Heart left ventricle (tissue), 13 donors: ENCODE measurements at regions not wholly inside any gene's neighbourhood (a gene's known extent, or its start where the extent isn't known, plus 50 kb on each side); places are given as distances from the start of the nearest gene placed in this dataset.

Source experiments
- CTCF ChIP-seq, 12 donors: fragments of 200-600 bp; sonication (generic) in 4 of 12; IDR thresholded peaks; one replicate each; pipeline versions ENCODE4 v1.5.0 to v1.8.0; 2018 to 2022; ENCODE audit warnings: antibody characterized with exemption in 12 of 12, mild to moderate bottlenecking in 5 of 12
- POLR2A ChIP-seq, 2 donors: fragments of 450-650 bp; IDR thresholded peaks; one replicate each; pipeline ENCODE4 v1.6.1; 2017; ENCODE audit warnings: antibody characterized with exemption in 2 of 2, mild to moderate bottlenecking in 2 of 2, moderate library complexity in 2 of 2
- donor health status: ischemic (EF 13 %, LVEDD 7.1; RV severe dilation, severe dysfunction).
- donor health status: DM: no; HTN: yes; CAD: no.
- donor health status: DM: no; HTN: no; CAD: no.
- donor health status: ischemic (EF 25% LVEDD 6.9; RV normal size, moderate dysfunction).
- donor health status: ischemic (EF 25% LVEDD 5.7; RV mildly dilated, moderate dysfunction).
- donor health status: ischemic (EF 35%, LVEDD 5.7; RV mildly dilated, moderate dysfunction).
- donor health status: nonischemic (EF 11% LVEDD 7.7; RV severe dilation, severe dysfunction).
- donor health status: DM: yes; HTN: yes; CAD: no.
- donor health status: PGD.
- donor health status: ischemic (EF 29% LVEDD 5.4; RV normal size, mild dysfunction).
- donor health status: nonischemic (EF 23%, LVEDD 6.1; RV moderate dilation, normal function).

- TF ChIP-seq CTCF (IDR thresholded peaks at IDR 0.05) (no peak), POLR2A (IDR thresholded peaks at IDR 0.05) (no peak)
These were observed 177.3 kb upstream of the DPH6 start for GRCh38 chr15:35723120-35723847.
